Fibroblast of the aortic adventitia (primary cell): ENCODE measurements at regions not wholly inside any gene's neighbourhood (a gene's known extent, or its start where the extent isn't known, plus 50 kb on each side); places are given as distances from the start of the nearest gene placed in this dataset.

Experiments used
- DNase-seq: peaks from one replicate; pipeline ENCODE4 v3.0.0-alpha.2; 2010; ENCODE audit warnings: low read depth
- H3K4me3 ChIP-seq: 2 replicates; pipeline ENCODE4 v1.5.1; 2011; ENCODE audit warnings: low read depth, mild to moderate bottlenecking, control low read depth, low read length, moderate library complexity
- CTCF ChIP-seq: IDR thresholded peaks from 2 replicates; pipeline ENCODE4 v1.5.1; 2011; ENCODE audit warnings: mild to moderate bottlenecking, low read length, control low read depth, inconsistent platforms; ENCODE audit not compliant: insufficient read depth

- DNase-seq = no peak
- TF ChIP-seq CTCF = no peak
- no peak overlapping the region for H3K4me3 ChIP-seq
These were observed 175.7 kb downstream of the CHRM3 start for GRCh38 chr1:239562095-239562494.

- TF ChIP-seq CTCF = no peak
- no peak overlapping the region for H3K4me3 ChIP-seq
- DNase-seq = no peak
These were observed 177.3 kb downstream of the CHRM3 start for GRCh38 chr1:239563681-239564080.

GRCh38 chr1:239566074-239566473 is 179.7 kb downstream of the CHRM3 start:
- no peak overlapping the region for H3K4me3 ChIP-seq
- TF ChIP-seq CTCF = no peak
- DNase-seq = no peak

GRCh38 chr1:239570878-239571277 is 184.5 kb downstream of the CHRM3 start:
- TF ChIP-seq CTCF = no peak
- no peak for DNase-seq
- H3K4me3 ChIP-seq = no peak overlapping the region

GRCh38 chr1:239572183-239572582 is 185.8 kb downstream of the CHRM3 start:
- H3K4me3 ChIP-seq = no peak overlapping the region
- no peak for TF ChIP-seq CTCF
- no peak for DNase-seq

GRCh38 chr1:239574112-239574511 is 187.7 kb downstream of the CHRM3 start:
- H3K4me3 ChIP-seq = no peak overlapping the region
- DNase-seq = no peak
- TF ChIP-seq CTCF = no peak

- no peak overlapping the region for H3K4me3 ChIP-seq
- no peak for DNase-seq
- TF ChIP-seq CTCF = no peak
These were observed 188.7 kb downstream of the CHRM3 start for GRCh38 chr1:239575113-239575512.
